Midbrain (tissue), 1 donor: ENCODE measurements at regions not wholly inside any gene's neighbourhood (a gene's known extent, or its start where the extent isn't known, plus 50 kb on each side); places are given as distances from the start of the nearest gene placed in this dataset.
"Not testable (repeated sequence)": the region's sequence is repeated elsewhere in the genome, so short reads cannot be mapped to it uniquely, and the experiment has no call there.

ENCODE experiments used
- DNase-seq: peaks from one replicate; lab custom pipeline; 2025; lab: John Stamatoyannopoulos, UW

- DNase-seq: no peak
Observed at GRCh38 chr21:43287795-43288755, 119.3 kb downstream of the CRYAA start.

DNA sequence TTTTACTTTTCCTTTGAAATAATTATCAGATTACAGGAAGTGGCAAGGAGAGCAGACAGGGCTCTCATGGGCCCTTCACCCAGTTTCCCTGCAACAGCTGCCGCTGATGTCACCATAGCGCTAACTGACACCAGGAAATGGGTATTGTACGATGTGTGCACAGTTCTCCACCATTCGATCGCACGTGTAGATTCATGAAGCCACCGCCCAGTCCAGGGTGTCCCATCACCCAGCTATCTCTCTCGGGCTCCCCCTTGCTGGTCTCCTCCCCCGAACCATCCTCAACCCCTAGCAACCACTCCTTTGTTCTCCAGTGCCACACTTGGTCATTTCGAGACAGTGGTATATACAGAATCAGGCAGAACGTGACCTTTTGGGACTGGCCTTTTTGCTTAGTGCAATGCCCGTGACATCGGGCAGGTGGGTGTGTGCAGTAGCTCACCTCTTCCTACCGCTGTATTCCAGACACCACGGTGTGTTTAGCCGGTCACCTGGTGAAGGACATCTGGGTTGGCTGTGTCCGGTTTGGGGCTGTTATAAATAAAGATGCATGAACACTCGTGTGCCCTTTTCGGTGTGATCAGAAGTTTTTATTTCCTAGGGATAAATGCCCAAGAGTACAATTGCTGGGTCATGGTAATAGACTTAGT, 118.4 kb downstream of the CRYAA start:
- DNase-seq: no peak

DNA sequence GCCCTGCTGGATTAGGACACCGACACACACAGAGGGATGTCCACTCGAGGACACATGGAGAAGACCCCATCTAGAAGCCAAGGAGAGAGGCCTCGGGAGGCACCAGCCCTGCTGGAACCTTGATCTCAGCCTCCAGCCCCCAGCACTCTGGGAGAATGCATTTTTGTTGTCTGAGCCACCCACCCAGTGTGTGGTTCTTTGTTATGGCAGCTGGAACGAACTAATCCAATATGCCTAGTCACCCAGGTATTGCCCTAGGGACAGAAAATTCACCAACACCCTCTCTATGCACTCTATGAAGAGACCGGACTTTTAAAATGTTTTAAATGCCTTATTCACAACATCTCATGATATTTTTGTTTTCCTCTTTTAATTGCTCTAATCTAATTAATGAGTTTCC, 117.4 kb downstream of the CRYAA start:
- DNase-seq: no peak

DNA sequence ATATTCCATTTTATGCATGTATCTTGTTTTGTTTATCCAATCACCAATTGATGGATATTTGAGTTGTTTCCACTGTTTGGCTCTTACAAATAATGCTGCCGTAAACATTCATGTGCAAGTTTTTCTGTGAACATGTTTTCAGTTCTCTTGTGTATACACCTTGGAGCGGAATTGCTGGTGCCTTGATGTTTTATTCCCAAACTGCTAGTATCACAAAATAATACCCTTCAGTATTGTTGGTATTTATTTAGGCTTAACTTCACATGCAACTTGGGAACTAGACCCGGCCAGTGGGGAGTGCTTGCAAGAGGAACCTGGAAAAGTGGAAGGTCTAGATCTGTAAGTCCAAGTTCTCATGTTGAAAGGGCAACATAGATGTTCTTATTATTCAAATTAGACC, 115.9 kb downstream of the CRYAA start:
- no peak for DNase-seq

GRCh38 chr21:43284238-43284637, 115.4 kb downstream of the CRYAA start:
- DNase-seq: no peak

- not testable (repeated sequence) for DNase-seq
Observed at GRCh38 chr21:43283925-43284221, 115.1 kb downstream of the CRYAA start.

DNA sequence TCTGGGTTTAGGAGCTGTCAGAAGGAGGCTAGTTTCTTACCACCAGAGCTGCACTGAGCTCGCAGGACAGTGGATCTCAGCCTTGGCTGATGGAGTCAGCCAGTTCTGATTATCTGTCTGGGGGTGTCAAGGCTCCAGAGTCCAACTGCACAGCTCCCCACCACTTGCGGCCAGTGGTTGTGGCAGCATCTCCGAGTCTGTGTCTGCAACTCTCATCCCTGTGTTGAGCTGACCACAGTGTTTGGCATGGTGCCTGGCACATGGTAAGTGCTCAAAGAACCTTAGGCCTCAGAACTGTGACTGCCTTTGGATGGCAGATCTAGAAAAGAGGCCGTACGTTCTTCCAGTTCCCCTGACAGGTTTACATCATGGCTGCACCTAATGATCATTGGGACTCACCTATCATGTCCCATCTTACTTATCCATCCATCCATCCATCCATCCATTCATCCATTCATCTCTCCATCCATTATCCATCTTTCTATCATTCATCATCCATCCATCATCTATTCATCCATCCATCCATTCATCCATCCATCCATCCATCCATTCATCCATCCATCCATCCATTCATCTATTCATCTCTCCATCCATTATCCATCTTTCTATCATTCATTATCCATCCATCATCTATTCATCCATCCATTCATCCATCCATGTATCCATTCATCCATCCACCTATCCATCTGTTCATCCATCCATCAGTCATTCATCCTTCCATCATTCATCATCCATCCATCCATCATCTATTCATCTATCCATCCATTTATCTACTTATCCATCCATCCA, 114.5 kb downstream of the CRYAA start:
- no peak for DNase-seq

DNA sequence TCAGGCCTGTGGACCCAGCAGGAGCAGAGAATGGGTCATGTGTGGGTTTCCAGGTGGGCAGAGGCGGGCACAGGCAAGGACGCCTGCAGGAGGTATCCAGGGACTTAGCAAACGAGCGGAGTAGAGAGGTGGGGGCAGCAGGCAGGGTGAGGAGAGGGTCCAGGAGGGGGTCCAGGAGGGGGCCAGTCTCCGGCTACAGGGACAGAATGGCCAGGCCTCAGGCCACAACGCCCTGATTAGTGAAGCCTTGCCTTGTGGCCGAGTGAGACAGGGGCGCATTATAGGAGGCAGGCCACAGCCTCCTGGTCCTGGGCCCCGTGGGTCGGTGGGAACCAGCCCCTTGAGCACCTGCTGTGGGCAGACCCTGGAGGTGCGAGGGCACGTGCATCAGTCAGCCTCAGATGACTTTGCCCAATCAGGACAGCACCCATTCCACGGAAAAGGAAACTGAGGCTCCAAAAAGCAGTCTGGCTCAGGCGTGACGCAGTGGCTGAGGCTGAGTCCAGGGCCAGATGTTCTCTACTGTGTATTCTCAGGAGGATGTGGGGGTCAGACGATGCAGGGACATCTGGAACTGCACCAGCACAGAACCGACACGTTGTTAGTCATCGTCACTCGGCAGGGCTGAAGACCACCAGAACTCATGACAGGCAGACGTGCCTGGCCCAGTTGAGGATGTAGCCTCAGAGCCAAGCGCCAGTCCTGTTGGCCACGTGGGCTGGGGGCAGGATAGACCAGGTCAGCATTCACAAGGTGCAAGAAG, 113.7 kb downstream of the CRYAA start:
- no peak for DNase-seq

GRCh38 chr21:43281661-43282357, 113.0 kb downstream of the CRYAA start:
- no peak for DNase-seq

GRCh38 chr21:43280949-43281633, 112.3 kb downstream of the CRYAA start:
- no peak for DNase-seq

GRCh38 chr21:43279578-43279894, 110.7 kb downstream of the CRYAA start:
- DNase-seq: no peak

- no peak for DNase-seq
Observed at GRCh38 chr21:43278766-43279577, 110.2 kb downstream of the CRYAA start.

GRCh38 chr21:43278359-43278758, 109.6 kb downstream of the CRYAA start:
- no peak for DNase-seq

DNA sequence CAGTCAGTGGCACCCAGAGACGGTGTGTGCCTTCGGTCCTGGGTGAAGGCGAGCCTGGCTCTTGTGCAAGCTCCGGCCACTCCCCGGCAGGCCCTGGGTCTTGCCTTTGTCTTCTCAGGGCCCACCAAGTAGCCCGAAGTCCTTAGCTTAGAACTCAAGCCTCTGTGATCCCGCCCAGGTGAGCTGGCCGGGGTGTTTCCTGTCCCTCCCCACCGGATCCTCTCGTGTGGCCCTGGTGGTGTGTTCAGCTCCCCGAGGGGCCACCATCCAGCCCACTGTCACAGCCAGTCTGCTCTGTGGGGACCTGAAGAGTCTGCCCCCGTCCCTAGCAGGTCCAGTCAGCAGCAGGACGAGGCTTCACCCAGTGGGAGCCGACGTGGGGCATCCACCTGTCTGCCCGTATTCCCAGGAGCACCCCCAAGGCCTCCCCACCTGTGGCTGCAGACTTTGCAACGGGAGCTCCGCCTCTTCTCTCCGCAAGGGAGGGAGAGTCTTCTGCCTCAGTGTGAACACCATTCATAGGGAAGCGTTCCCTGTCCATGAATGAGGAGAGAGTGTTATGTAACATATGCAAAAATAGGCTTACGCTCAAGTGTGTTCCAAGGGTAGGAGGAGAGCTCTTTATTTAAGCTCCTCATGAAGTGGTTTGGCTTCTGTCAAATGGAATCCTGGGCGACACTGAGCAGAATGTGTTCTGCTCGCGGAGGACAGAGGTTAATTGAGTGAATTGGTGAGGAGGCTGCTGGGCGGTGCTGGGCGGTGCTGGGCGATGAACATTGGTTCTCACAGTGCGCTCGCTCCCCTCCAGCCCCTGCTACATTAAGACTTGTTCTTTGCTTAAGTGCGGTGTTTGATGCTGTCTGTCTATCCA, 108.9 kb downstream of the CRYAA start:
- no peak for DNase-seq

- DNase-seq: no peak
Observed at GRCh38 chr21:43276811-43277210, 108.0 kb downstream of the CRYAA start.

DNA sequence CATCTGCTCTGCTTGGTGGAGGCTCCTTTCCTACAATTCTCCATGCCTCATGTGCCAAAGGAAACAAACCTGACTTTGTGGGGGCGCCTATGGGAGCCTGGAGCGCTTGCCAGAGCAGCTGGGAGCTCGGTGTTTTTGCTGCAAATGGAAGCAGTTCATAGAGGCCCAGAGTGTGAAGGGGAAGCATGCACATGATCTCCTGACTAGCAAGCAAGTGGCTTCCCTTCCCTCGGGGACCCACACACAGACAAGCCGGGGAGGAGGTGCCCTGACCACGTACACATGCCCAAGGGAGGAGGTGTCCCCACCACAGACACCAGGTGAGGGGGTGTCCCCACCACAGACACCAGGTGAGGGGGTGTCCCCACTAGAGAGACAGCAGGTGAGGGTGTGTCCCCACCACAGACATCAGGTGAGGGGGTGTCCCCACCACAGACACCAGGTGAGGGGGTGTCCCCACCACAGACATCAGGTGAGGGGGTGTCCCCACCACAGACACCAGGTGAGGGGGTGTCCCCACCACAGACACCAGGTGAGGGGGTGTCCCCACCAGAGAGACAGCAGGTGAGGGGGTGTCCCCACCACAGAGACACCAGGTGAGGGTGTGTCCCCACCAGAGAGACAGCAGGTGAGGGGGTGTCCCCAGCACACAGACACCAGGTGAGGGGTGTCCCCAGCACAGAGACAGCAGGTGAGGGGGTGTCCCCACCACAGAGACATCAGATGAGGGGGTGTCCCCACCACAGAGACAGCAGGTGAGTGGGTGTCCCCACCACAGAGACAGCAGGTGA, 106.8 kb downstream of the CRYAA start:
- DNase-seq: no peak

DNA sequence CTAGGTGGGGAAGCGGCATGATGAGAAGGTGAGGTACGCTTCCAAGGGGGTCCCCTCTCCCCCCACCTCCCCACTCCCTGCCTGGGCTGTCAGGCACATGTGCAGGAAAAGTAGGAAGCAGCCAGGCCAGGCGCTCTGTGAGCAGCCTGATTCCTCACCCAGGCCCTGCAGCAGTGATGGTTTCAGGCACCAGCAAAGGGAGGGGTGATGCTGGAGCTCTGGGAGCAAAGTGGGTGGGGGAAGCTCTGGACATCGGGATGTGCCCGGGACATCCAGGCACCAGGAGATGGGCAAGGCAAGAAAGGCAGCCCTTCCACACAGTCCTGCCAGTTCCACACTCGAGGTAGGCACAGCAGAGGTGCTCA, 106.1 kb downstream of the CRYAA start:
- DNase-seq: no peak
